ENCODE measurements at regions not wholly inside any gene's neighbourhood (a gene's known extent, or its start where the extent isn't known, plus 50 kb on each side); places are given as distances from the start of the nearest gene placed in this dataset.

GRCh38 chr1:10928654-10929053 lies 83.8 kb upstream of the TARDBP start:
- TF ChIP-seq, protein P1, sequence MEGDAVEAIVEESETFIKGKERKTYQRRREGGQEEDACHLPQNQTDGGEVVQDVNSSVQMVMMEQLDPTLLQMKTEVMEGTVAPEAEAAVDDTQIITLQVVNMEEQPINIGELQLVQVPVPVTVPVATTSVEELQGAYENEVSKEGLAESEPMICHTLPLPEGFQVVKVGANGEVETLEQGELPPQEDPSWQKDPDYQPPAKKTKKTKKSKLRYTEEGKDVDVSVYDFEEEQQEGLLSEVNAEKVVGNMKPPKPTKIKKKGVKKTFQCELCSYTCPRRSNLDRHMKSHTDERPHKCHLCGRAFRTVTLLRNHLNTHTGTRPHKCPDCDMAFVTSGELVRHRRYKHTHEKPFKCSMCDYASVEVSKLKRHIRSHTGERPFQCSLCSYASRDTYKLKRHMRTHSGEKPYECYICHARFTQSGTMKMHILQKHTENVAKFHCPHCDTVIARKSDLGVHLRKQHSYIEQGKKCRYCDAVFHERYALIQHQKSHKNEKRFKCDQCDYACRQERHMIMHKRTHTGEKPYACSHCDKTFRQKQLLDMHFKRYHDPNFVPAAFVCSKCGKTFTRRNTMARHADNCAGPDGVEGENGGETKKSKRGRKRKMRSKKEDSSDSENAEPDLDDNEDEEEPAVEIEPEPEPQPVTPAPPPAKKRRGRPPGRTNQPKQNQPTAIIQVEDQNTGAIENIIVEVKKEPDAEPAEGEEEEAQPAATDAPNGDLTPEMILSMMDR (IDR thresholded peaks at IDR 0.05; ENCODE audit: insufficient read depth, low read depth, low read length), result no peak
- no peak for TF ChIP-seq EZH2 (IDR thresholded peaks at IDR 0.05; ENCODE audit: insufficient read depth, low read length)
